ENCODE measurements at regions not wholly inside any gene's neighbourhood (a gene's known extent, or its start where the extent isn't known, plus 50 kb on each side); places are given as distances from the start of the nearest gene placed in this dataset.

DNA sequence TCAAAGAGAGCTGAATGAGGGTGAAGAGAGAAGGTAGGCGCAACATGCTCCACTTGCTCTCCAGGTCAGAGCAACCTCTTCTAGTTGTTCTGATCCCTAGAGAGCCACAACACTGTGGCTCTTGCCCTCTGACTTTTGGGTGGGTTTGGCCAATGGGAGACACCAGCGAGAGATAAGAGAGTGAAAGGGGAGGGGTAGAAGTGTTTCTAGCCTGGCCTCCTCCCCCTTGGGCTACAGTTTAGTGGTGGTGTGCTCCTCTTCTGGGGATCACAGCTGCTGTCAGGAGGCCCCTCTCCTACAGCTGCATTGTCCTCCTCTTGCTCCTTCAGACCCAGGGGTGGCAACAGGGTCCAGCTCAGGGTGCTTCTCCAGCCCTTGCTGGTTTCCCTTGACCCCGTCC, 454.8 kb downstream of the FUT8 start:
- Histone ChIP-seq H3K4me2 (no peak overlapping the region), H3K27me3 (no peaks in the 10 kb centered on the region), H4K20me1 (ENCODE audit: insufficient read depth, poor library complexity, severe bottlenecking) (no peaks in the 10 kb centered on the region), H3K36me3 (replicated peaks; ENCODE audit: insufficient read depth, low read depth) (no peaks in the 10 kb centered on the region), H3K4me1 (ENCODE audit: insufficient read depth) (peaks cover 5% of the 10 kb centered on the region), H3K79me2 (no peaks in the 10 kb centered on the region), H3K9me3 (ENCODE audit: low read depth) (no peaks in the 10 kb centered on the region), H2AFZ (no peak overlapping the region), H3K27ac (no peak overlapping the region), H3K4me3 (no peak overlapping the region), H3K9me2 (replicated peaks; ENCODE audit: insufficient read depth) (no peaks in the 10 kb centered on the region)
- TF ChIP-seq EZH2phosphoT487 (IDR thresholded peaks at IDR 0.05; ENCODE audit: low read depth, severe bottlenecking, unreplicated experiment) (no peak), EZH2 (IDR thresholded peaks at IDR 0.05; ENCODE audit: borderline replicate concordance) (no peak)
- TF ChIP-seq, protein P1, sequence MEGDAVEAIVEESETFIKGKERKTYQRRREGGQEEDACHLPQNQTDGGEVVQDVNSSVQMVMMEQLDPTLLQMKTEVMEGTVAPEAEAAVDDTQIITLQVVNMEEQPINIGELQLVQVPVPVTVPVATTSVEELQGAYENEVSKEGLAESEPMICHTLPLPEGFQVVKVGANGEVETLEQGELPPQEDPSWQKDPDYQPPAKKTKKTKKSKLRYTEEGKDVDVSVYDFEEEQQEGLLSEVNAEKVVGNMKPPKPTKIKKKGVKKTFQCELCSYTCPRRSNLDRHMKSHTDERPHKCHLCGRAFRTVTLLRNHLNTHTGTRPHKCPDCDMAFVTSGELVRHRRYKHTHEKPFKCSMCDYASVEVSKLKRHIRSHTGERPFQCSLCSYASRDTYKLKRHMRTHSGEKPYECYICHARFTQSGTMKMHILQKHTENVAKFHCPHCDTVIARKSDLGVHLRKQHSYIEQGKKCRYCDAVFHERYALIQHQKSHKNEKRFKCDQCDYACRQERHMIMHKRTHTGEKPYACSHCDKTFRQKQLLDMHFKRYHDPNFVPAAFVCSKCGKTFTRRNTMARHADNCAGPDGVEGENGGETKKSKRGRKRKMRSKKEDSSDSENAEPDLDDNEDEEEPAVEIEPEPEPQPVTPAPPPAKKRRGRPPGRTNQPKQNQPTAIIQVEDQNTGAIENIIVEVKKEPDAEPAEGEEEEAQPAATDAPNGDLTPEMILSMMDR (IDR thresholded peaks at IDR 0.05; ENCODE audit: poor library complexity): no peak
- WGBS (ENCODE audit: low lambda C conversion rate, missing lambda C conversion rate): 90% methylated on average over 3 of the region's 3 CpGs
- DNase-seq (ENCODE audit: low spot score): no peak

DNA sequence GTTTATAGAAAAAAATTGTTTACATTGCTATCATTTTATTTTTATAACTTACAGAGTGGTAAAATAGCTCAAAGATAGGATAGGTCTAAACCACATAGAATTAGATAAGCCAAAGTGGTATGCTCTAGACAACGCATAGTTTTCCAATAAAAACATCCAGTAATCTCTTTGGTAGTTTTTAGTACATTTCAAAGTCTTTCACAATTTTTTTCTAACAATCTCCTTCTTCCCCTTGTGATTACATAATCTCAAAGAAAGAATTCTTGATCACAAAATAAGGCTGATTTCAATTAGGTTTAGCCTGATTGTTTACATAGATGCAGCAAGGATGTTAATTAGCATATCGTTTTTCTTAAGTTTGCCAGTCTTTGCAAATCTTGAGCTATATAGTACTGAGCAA, 460.0 kb downstream of the FUT8 start:
- H3K9me3 ChIP-seq (ENCODE audit: low read depth): no peaks in the 10 kb centered on the region
- no peaks in the 10 kb centered on the region for H3K9me2 ChIP-seq (replicated peaks; ENCODE audit: insufficient read depth)
- H3K27ac ChIP-seq: no peak overlapping the region
- no peaks in the 10 kb centered on the region for H3K36me3 ChIP-seq (replicated peaks; ENCODE audit: insufficient read depth, low read depth)
- no peak overlapping the region for H3K4me2 ChIP-seq
- no peak overlapping the region for H2AFZ ChIP-seq
- H3K4me3 ChIP-seq: no peak overlapping the region
- no peaks in the 10 kb centered on the region for H4K20me1 ChIP-seq (ENCODE audit: insufficient read depth, poor library complexity, severe bottlenecking)
- H3K79me2 ChIP-seq: no peaks in the 10 kb centered on the region
- WGBS (ENCODE audit: low lambda C conversion rate, missing lambda C conversion rate): 54% methylated on average over 2 of the region's 2 CpGs
- DNase-seq (ENCODE audit: low spot score): no peak
- TF ChIP-seq EZH2phosphoT487 (IDR thresholded peaks at IDR 0.05; ENCODE audit: low read depth, severe bottlenecking, unreplicated experiment) (no peak), EZH2 (IDR thresholded peaks at IDR 0.05; ENCODE audit: borderline replicate concordance) (no peak)
- TF ChIP-seq, protein P1 (IDR thresholded peaks at IDR 0.05; ENCODE audit: poor library complexity): no peak
- no peaks in the 10 kb centered on the region for H3K27me3 ChIP-seq
- H3K4me1 ChIP-seq (ENCODE audit: insufficient read depth): no peaks in the 10 kb centered on the region

DNA sequence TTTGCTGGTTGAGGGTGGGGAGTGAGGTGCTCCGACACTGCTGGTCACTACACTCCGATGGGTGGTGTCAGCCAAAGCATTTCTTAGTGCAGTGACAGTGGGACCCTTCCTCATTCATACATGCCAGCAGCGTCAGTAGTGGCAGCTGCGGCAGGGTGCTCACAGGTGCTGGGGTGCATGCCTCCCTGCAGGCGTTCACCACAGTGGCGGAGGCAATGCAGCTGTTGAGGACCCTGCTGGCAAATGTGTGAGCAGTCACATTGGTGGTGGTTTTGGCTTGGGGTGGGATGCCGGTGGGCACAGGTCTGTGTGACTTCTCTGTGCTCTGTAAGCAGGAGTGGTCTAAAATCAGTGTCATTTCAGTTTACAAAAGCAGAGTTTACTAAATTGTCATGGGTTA, 464.6 kb downstream of the FUT8 start:
- Histone ChIP-seq H3K27me3 (no peaks in the 10 kb centered on the region), H3K79me2 (no peaks in the 10 kb centered on the region), H3K4me3 (no peak overlapping the region), H3K9me2 (replicated peaks; ENCODE audit: insufficient read depth) (no peaks in the 10 kb centered on the region), H3K36me3 (replicated peaks; ENCODE audit: insufficient read depth, low read depth) (no peaks in the 10 kb centered on the region), H3K4me1 (ENCODE audit: insufficient read depth) (no peaks in the 10 kb centered on the region), H4K20me1 (ENCODE audit: insufficient read depth, poor library complexity, severe bottlenecking) (no peaks in the 10 kb centered on the region), H3K27ac (no peak overlapping the region), H2AFZ (no peak overlapping the region), H3K9me3 (ENCODE audit: low read depth) (no peaks in the 10 kb centered on the region), H3K4me2 (no peak overlapping the region)
- TF ChIP-seq EZH2phosphoT487 (IDR thresholded peaks at IDR 0.05; ENCODE audit: low read depth, severe bottlenecking, unreplicated experiment): no peak
- TF ChIP-seq, protein P1 (IDR thresholded peaks at IDR 0.05; ENCODE audit: poor library complexity): no peak
- DNase-seq (ENCODE audit: low spot score): no peak
- 91% methylated on average over 7 of the region's 7 CpGs for WGBS (ENCODE audit: low lambda C conversion rate, missing lambda C conversion rate)

DNA sequence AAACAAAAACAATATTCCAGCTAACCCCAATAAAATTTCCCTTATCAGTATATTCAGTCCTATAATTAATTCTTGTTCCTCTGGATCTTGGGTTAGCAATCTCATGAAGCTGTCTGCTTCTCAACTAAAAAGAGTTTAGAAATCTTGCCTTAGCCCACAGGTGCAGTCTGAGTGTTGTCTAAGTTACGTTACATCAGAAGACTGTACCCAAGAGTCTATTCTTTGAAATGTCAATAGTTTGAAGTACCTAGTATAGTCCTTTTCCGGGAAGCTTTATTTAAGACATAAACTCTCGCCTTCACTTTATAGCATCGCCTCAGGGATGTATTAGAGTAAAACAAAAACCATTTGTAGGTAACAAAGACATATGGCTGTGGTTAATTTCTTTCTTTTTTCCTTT, 465.1 kb downstream of the FUT8 start:
- no peak overlapping the region for H2AFZ ChIP-seq
- 69% methylated on average over 4 of the region's 4 CpGs for WGBS (ENCODE audit: low lambda C conversion rate, missing lambda C conversion rate)
- TF ChIP-seq EZH2 (IDR thresholded peaks at IDR 0.05; ENCODE audit: borderline replicate concordance) (no peak), EZH2phosphoT487 (IDR thresholded peaks at IDR 0.05; ENCODE audit: low read depth, severe bottlenecking, unreplicated experiment) (no peak)
- TF ChIP-seq, protein P1 (IDR thresholded peaks at IDR 0.05; ENCODE audit: poor library complexity): no peak

More for the DNA sequence above, 465.1 kb downstream of the FUT8 start:
- H4K20me1 ChIP-seq (ENCODE audit: insufficient read depth, poor library complexity, severe bottlenecking): no peaks in the 10 kb centered on the region
- no peaks in the 10 kb centered on the region for H3K9me3 ChIP-seq (ENCODE audit: low read depth)
- no peaks in the 10 kb centered on the region for H3K79me2 ChIP-seq
- H3K4me2 ChIP-seq: no peak overlapping the region
- H3K4me3 ChIP-seq: no peak overlapping the region
- no peaks in the 10 kb centered on the region for H3K27me3 ChIP-seq
- no peaks in the 10 kb centered on the region for H3K4me1 ChIP-seq (ENCODE audit: insufficient read depth)
- no peak overlapping the region for H3K27ac ChIP-seq
- no peak for DNase-seq (ENCODE audit: low spot score)
- no peaks in the 10 kb centered on the region for H3K9me2 ChIP-seq (replicated peaks; ENCODE audit: insufficient read depth)
- H3K36me3 ChIP-seq (replicated peaks; ENCODE audit: insufficient read depth, low read depth): no peaks in the 10 kb centered on the region

All from hepatocyte (in vitro differentiated cells).